TTC549 (cell line): ENCODE measurements at regions not wholly inside any gene's neighbourhood (a gene's known extent, or its start where the extent isn't known, plus 50 kb on each side); places are given as distances from the start of the nearest gene placed in this dataset.
"Not testable (repeated sequence)": the region's sequence is repeated elsewhere in the genome, so short reads cannot be mapped to it uniquely, and the experiment has no call there.

Experiments
- FAIRE-seq: peaks from 2 replicates; lab custom pipeline; 2012; peaks lifted over from hg19 to GRCh38; lab: Jason Lieb, UNC

GRCh38 chr7:106749165-106749564 is 88.2 kb upstream of the CCDC71L start:
- no peak for FAIRE-seq

- FAIRE-seq: no peak
Observed at GRCh38 chr7:106750773-106751172, 89.8 kb upstream of the CCDC71L start.

GRCh38 chr7:106752367-106752766 is 91.4 kb upstream of the CCDC71L start:
- no peak for FAIRE-seq

- FAIRE-seq: not testable (repeated sequence)
Observed at GRCh38 chr7:106755024-106755423, 94.1 kb upstream of the CCDC71L start.

- no peak for FAIRE-seq
Observed at GRCh38 chr7:106755641-106756040, 94.7 kb upstream of the CCDC71L start.

- FAIRE-seq: no peak
Observed at GRCh38 chr7:106756071-106756470, 95.1 kb upstream of the CCDC71L start.

- FAIRE-seq: no peak
Observed at GRCh38 chr7:106756884-106757283, 95.9 kb upstream of the CCDC71L start.

GRCh38 chr7:106757846-106758245 is 96.9 kb upstream of the CCDC71L start:
- no peak for FAIRE-seq

- FAIRE-seq: not testable (repeated sequence)
Observed at GRCh38 chr7:106762845-106763244, 101.9 kb upstream of the CCDC71L start.

GRCh38 chr7:106763717-106764116 is 101.4 kb upstream of the PIK3CG start:
- no peak for FAIRE-seq

GRCh38 chr7:106765727-106766355 is 99.2 kb upstream of the PIK3CG start:
- no peak for FAIRE-seq

GRCh38 chr7:106766551-106766950 is 98.5 kb upstream of the PIK3CG start:
- FAIRE-seq: no peak

GRCh38 chr7:106767078-106767477 is 98.0 kb upstream of the PIK3CG start:
- FAIRE-seq: no peak

GRCh38 chr7:106767498-106768323 is 97.4 kb upstream of the PIK3CG start:
- no peak for FAIRE-seq

GRCh38 chr7:106768324-106768751 is 96.7 kb upstream of the PIK3CG start:
- FAIRE-seq: no peak

- FAIRE-seq: no peak
Observed at GRCh38 chr7:106770191-106770590, 94.9 kb upstream of the PIK3CG start.

GRCh38 chr7:106772655-106773108 is 92.4 kb upstream of the PIK3CG start:
- FAIRE-seq: no peak

- no peak for FAIRE-seq
Observed at GRCh38 chr7:106773228-106773627, 91.9 kb upstream of the PIK3CG start.

GRCh38 chr7:106773721-106774120 is 91.4 kb upstream of the PIK3CG start:
- FAIRE-seq: no peak

- FAIRE-seq: no peak
Observed at GRCh38 chr7:106774213-106774767, 90.8 kb upstream of the PIK3CG start.

- no peak for FAIRE-seq
Observed at GRCh38 chr7:106774768-106775551, 90.1 kb upstream of the PIK3CG start.

GRCh38 chr7:106775552-106775936 is 89.5 kb upstream of the PIK3CG start:
- no peak for FAIRE-seq
